HEK293 (cell line): ENCODE measurements at regions not wholly inside any gene's neighbourhood (a gene's known extent, or its start where the extent isn't known, plus 50 kb on each side); places are given as distances from the start of the nearest gene placed in this dataset.

Source experiments
- ATF2 ChIP-seq: fragments of 450-650 bp; formaldehyde crosslinking; IDR thresholded peaks from 2 replicates; pipeline ENCODE4 v1.5.1; 2016; ENCODE audit warnings: missing biosample characterization, missing genetic modification characterization, low read depth
- BCL11A ChIP-seq: fragments of 450-650 bp; formaldehyde crosslinking; IDR thresholded peaks from 2 replicates; pipeline ENCODE4 v1.5.1; 2016; ENCODE audit warnings: low read depth, missing biosample characterization, missing genetic modification characterization
- CTCF ChIP-seq: fragments of 450-650 bp; formaldehyde crosslinking; IDR thresholded peaks from 2 replicates; pipeline ENCODE4 v1.5.1; 2016; ENCODE audit warnings: missing biosample characterization, missing genetic modification characterization
- SP3 ChIP-seq: fragments of 450-650 bp; formaldehyde crosslinking; IDR thresholded peaks from 2 replicates; pipeline ENCODE4 v1.5.1; 2016; ENCODE audit warnings: missing biosample characterization, missing genetic modification characterization
- ZFP41 ChIP-seq: fragments of 450-650 bp; formaldehyde crosslinking; IDR thresholded peaks from 2 replicates; pipeline ENCODE4 v1.5.1; 2016; ENCODE audit warnings: missing biosample characterization, missing genetic modification characterization, borderline replicate concordance
- ZNF239 ChIP-seq: fragments of 450-650 bp; formaldehyde crosslinking; IDR thresholded peaks from 2 replicates; pipeline ENCODE4 v1.5.1; 2016; ENCODE audit warnings: missing biosample characterization, missing genetic modification characterization
- ZNF600 ChIP-seq: fragments of 450-650 bp; formaldehyde crosslinking; IDR thresholded peaks from 2 replicates; pipeline ENCODE4 v1.5.1; 2016; ENCODE audit warnings: missing biosample characterization, missing genetic modification characterization

- 0 out of 2 replicates have a peak, but pooled peaks have one; percentile 37 for TF ChIP-seq BCL11A (tag by site-specific recombination)
- no peak for TF ChIP-seq ZNF239
- no peak for TF ChIP-seq ZNF600 (tag by site-specific recombination)
- TF ChIP-seq SP3: no peak
- no peak for TF ChIP-seq CTCF (tag by site-specific recombination)
- no peak for TF ChIP-seq ZFP41
- no peak for TF ChIP-seq ATF2 (tag by site-specific recombination)
Measured at GRCh38 chr6:112433457-112433856, 86.3 kb downstream of the RFPL4B start.
